HL-60/S4 (cell line): ENCODE measurements at regions not wholly inside any gene's neighbourhood (a gene's known extent, or its start where the extent isn't known, plus 50 kb on each side); places are given as distances from the start of the nearest gene placed in this dataset.
"Not testable (repeated sequence)": the region's sequence is repeated elsewhere in the genome, so short reads cannot be mapped to it uniquely, and the experiment has no call there.

Source experiments
- in situ Hi-C: fragments of 300-500 bp; cut with MboI; formaldehyde crosslinking; loops from 2 replicates; pipeline ENCODE4 v1.14.3; 2022; ENCODE audit warnings: low sequenced_read_pairs

DNA sequence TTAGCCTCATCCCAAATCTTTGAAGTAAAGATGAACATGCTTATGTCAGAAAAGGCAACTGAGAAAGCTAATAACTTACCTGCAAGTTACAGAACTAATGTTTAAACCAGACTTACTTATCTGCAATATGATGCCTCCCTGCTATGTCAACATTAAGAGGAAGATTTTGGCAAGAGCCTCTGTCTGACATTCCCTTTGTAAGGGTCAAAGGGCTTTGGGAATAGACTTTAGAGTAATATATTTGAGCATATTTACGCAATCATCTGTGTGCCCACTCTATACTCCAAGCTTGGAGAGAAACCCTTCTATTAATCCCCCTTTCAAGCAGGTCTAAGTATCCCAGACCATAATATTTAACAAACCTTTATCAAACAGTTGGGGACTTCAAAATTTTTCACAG lies 389.4 kb downstream of the NPIPA8 start:
- in situ Hi-C loops = no loop called here

DNA sequence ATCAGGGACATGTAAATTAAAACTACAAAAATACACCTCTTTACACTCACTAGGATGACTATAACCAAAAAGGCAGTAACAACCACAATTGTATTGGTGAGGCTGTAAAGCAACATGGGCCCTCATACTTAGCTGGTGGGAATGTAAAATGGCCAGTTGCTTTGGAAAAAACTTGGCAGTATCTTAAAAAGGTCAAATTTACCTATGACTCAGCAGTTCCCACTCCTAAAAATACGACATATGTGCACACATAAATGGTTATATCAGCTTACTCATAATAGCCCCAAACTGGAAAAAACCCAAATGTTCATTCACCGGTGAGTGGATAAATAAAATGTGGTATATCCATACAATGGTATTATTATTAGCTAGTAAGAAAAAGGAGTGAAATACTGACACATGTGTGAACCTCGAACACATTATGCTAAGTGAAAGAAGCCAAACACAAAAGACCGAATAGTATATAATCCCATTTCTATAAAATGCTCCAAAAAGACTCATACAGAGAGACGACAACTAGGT lies 391.4 kb downstream of the NPIPA8 start:
- in situ Hi-C loops = no loop called here

DNA sequence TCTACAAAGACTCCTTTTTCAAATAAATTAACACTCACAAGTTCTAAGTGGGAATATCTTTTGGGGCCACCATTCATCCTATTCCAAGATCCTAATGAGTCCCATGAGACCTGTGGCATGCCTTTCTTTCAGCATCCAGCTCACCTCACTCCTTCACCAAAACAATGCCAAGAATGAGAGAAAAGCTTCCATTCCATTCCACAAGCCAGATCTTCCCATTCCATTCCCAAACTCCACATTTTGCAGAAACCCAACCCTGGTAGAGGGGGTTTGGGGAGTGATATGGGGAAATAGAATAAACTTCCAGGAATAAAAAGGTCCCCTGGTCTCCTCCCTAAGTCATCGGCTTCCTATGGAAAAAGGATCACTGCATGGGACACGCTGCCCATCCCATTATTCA lies 392.2 kb downstream of the NPIPA8 start:
- in situ Hi-C loops = no loop called here

DNA sequence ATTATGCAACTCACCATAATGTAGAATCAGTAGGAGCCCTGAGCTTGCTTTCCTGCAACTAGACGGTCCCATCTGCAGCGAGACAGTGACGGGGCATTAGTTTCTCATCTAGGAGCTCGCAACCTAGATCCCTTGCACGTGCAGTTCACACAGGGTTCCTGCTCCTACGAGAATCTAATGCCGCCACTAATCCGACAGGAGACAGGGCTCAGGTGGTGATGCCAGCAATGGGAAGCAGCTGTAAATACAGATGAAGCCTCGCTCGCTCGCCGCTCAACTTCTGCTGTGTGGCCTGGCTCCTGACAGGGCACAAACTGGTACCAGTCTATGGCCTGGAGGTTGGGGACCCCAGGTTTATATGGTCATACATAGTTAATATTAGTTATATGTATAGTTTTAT lies 394.5 kb downstream of the NPIPA8 start:
- in situ Hi-C loops = no loop called here

DNA sequence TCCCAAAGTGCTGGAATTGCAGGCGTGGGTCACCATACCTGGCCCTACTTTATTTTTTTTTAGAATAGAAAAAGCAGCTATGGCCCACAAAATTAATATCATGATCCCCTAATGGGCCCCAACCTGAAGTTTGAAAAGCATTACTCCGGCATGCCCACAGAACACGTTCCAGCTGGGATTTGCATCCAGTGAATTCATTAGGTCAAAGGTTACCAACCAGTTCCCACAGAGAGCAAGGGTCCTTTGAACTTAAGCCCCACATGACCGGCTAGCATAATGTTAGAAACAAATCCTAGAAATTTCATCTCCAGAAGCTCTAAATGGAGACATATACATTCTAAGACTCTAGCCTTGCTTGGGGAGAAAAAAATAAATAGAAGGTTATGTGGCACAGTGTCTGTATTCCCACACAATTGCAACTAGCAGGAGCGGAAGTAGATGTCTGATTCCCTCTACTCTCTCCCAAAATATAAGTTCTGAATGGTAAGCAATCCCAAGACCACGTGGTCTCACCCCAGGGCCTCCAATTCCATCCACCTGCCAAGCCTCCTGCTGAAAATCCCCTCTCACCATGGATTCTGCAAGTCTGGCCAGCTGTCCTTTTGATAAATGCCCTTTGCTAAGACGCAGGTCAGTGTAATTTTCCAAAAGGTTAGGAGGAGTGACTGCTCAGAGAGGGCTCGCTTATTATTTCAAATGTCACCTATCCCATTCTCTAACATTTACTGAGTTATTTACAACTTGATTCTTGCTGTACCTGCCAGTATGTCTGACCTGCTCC lies 395.8 kb downstream of the NPIPA8 start:
- in situ Hi-C loops = no loop called here

DNA sequence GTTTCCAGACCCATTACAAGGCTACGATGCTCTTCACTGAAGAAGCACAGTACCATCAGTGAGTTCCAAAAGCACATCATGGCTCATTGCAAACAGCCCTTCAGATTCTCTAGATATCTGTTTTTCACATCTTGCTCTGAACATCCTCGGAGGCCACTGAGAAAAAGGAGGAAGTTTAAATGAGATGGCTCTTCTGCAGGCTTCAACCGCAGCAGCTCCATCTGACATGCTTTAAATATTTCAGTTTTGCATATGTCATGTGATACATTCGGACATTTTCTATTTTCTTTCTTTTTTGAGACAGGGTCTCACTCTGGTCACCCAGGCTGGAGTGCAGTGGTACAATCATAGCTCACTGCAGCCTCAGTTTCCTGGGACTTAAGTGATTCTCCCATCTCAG lies 396.8 kb downstream of the NPIPA8 start:
- in situ Hi-C loops = no loop called here

DNA sequence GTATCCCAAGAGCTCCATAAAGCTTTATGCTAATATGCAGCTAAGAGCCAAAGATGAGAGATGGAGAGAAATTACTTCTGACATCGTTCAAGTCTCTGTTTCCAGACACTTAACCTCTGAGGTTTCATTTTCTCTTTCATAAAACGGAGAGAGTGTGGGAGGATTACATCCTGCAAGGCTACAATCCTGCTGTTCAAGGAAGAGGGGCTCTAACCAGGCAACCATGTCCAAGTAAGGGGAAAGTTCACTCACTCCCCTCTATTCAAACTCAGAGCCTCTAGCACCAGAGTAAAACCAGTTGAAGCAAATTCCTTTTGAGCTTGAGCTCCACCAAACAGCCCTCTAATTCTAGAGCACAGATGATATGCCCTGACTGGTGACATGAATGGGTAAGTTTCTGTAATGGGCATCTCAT lies 397.4 kb downstream of the NPIPA8 start:
- in situ Hi-C loops = no loop called here

DNA sequence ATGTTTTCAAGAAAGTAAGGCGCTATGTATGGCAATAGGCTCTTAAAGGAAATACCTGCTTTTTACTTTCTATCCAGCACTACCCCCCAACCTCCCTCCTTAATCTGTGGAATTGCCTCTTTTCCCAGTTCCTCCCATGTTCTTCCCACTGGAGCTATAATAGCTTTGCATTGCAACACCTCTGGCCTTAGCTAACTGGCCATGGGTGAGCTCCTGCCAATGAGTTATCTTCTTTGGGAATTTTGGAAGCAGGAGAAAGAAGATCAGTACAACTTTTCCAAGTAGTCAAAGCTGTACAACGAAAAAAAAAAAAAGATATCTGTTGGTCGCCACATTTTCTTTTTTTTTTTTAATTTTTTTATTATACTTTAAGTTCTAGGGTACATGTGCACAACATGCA lies 398.0 kb downstream of the NPIPA8 start:
- in situ Hi-C loops = no loop called here

DNA sequence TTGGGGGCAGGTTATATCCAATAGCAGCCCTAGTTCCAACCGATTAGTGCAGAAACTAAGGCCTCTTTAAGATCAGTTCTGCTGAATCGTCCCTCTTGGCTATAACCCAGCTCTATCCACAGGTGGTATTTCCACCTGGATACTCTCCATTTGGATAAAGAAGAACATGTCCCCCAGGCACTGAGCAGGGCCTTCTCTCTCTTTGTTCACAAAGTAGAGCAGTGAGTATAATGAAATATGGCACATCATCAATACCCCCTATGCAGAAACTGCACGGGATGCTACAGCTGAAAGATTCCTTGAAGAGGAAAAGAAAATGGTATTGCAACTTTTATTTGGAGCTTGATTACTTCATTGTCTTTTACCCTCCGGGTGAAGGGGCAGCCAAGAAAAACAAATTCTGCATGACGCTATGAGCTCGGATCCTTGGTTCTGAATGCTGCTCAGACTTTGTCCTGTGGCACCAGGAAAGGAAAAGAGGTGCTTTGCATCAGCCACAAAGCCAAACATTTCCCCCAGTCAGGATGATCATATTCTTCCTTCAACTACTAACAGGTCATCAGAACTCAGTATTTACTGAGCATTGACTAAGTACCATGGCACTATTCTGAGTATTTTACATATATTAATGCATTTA lies 399.7 kb downstream of the NPIPA8 start:
- in situ Hi-C loops = no loop called here

DNA sequence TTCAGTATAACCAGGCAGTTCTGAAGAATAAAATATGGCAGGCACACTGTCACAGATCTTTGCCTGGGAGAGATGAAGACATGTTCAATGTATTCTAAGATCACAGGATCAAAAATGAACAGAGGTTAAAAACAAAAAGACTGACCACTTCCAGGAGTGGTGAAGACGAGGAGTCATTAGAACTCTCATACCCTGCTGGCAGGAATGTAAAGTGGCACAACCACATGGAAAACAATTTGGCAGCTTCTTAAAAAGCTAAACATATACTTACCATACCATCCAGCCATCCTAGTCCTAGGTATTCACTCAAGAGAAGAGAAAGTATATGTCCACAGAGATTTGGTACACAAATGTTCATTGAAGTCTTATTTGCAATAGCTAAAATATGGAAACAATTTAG lies 406.3 kb downstream of the NPIPA8 start:
- in situ Hi-C loops = no loop called here

DNA sequence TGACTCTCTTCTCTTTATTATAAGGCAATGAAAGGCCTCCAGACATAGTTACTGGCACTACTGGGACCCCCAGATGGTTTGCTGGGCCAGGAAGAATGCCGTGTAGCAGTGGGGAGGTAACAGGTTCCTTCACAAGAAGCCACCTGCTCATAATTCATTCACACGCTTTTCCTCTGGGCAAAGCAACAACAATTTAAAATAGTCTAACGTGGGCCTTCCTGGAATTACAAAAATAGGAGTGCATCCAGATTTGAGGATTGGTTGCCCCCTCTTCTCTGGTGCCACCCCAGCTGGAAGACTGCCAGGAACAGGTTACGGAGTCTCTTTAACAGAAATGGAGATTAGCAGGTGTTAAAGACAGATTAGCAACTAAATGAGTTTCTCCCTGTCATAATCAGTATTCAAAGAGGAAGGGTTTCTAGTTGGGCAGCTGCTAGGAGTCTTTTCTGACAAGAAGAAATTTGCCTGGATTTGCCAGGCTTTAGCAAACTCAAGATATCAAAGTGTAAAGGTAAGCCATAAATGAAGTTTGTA lies 409.6 kb downstream of the NPIPA8 start:
- in situ Hi-C loops = no loop called here

DNA sequence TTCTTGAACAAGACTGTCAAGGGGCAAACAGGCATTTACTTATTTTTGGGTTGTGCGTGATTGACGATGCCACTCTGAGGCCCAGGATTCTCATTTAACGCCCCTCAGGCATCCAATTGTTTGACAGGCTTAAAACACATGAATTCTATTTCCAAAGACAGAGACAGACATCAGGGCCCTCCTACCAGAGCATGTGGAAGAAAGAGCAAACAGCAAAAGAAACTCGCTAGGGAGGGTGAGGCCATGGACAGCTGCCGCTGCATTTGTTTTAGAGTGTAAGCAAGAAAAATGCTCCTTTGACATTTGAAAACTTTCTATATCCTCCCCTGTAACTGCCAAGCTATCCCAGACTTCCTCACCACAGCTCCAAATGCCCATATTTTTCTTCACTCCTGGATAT lies 410.1 kb downstream of the NPIPA8 start:
- in situ Hi-C loops = no loop called here

DNA sequence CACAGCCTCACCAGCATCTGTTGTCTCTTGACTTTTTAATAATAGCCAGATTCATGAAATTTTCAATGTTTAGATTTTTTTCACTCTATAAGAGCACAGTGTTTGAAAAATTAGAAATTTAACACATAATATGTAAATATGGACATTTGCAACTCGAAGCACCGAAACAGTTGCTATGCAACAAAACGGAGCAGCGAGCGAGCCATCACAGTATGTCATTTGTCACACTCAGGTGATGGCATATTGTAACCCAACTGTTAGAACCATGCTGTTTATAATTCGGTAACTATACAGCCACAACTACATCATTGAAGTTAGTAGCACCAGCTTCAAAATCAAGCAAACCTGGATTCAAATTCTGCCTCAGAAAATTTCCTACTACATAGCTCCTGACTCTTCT lies 410.8 kb downstream of the NPIPA8 start:
- in situ Hi-C loops = no loop called here

DNA sequence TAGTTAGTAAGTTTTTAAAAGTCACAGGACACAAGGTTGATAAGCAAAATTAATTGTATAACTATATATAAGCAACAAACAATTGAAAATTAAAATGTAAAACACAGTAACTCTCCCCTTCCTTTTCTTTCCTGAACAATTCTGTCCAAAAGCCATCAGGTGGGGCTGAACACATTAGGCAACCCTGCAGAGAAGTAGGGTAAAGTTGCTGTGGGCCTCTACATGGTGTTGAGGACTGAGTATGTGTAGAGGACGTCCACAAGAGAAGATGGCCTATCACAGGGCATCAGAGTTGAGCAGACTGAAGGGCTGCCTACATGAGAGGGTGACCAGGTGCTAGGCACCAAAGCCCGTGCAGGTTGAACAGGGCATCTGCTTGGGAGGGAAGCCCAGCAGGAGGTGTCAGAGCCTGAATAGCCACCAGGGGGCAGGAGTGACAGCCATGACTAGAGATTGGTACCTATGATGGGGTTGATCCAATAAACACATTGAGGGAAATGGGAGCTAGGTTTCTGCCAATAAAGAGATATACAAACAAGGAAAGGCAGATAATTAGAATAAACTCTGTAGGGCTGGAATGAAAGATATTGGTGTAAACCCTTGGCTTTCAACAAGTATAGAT lies 415.1 kb downstream of the NPIPA8 start:
- in situ Hi-C loops = no loop called here

DNA sequence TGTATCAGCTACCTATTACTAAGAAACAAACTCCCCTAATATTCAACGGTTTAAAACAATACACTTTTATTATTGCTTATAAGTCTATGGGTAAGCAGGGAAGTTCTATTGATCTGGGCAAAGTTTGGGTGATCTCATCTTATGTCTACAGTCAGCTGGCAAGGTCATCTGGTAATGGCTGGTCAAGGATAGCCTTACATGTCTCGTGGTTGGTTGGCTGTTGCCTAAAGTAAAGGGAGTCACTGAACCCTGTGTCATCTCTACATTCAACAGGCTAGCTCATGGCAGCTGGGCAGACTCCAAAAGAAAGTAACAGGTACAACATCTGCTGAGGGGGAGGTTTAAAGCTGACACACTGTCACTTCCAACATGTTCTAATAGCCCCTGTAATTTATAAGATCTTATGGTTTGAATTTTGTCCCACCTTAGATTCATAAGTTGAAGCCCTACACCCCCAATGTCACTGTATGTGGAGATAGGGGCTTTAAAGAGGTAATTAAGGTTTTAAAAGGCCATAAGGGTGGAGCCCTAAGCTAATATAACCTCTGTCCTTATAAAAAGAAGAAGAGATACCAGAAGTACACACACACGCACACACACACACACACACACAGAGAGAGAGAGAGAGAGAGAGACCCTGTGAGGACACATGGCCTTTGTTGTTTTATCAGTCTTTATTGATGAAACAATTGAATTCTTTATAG lies 419.1 kb downstream of the NPIPA8 start:
- in situ Hi-C loops = no loop called here

DNA sequence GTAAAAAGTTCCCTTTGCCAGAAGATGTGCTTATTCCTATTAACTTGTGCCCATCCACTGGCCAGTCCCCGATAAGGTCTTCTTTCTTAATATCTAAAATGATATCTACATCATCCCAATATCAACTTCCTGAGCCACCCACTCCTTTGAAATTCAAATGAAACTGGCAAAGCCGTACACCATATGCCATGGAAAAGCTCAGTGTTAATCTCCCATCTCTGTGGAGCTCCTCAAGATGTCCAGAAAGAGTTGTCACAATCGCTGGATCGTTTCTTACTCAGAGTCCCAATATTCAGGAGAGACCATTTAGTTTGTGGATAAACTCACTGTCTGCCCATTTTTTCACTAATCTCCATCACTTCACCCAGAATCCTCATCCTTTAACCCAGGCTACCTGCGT lies 420.7 kb downstream of the NPIPA8 start:
- in situ Hi-C loops = no loop called here

DNA sequence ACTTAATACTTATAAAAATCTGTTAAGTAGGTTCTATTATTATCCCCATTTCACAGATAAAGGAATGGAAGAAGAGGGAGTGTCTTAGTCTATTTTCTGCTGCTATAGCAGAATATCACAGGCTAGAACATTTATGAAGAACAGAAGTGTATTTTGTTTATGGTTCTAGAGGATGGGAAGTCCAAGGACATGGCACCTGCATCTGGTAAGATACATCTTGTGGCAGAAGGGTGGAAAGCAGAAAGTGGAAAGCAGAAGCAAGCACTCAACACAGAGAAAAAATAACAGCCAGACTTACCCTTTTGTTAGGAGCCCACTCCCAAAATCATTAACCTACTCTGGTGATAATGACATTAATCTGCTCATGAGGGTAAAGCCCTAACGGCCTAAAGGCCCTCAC lies 422.4 kb downstream of the NPIPA8 start:
- in situ Hi-C loops = no loop called here

DNA sequence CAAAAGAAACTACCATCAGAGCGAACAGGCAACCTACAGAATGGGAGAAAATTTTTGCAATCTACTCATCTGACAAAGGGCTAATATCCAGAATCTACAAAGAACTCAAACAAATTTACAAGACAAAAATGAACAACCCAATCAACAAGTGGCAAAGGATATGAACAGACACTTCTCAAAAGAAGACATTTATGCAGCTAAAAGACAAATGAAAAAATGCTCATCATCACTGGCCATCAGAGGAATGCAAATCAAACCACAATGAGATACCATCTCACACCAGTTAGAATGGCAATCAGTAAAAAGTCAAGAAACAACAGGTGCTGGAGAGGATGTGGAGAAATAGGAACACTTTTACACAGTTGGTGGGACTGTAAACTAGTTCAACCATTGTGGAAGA lies 425.0 kb downstream of the NPIPA8 start:
- in situ Hi-C loops = not testable (repeated sequence)

DNA sequence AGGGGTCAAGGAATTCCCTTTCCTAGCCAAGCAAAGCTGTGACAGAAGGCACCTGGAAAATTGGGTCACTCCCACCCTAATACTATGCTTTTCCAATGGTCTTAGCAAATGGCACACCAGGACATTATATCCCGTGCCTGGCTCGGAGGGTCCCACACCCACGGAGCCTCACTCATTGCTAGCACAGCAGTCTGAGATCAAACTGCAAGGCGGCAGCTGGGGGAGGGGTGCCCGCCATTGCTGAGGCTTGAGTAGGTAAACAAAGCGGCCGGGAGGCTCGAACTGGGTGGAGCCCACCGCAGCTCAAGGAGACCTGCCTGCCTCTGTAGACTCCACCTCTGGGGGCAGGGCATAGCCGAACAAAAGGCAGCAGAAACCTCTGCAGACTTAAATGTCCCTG lies 429.9 kb downstream of the NPIPA8 start:
- in situ Hi-C loops = not testable (repeated sequence)

DNA sequence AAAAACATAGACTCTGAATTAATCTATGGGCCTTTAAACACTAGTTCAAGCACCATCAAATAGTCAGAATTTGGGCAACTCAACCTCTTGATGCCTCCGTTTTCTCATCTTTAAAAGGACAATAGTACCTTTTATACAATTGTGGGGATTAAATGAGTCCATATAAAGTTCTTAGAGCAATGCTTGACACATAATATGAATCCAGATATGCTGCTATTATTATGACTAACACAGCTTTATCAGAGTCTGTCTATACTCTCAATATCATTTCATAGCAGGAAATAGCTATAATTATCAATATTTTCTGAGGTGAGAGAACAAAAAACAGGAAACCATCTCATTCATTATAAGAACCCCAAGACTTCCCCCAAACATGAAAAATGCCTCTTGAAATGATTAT lies 430.5 kb upstream of the XYLT1 start:
- in situ Hi-C loops = no loop called here

DNA sequence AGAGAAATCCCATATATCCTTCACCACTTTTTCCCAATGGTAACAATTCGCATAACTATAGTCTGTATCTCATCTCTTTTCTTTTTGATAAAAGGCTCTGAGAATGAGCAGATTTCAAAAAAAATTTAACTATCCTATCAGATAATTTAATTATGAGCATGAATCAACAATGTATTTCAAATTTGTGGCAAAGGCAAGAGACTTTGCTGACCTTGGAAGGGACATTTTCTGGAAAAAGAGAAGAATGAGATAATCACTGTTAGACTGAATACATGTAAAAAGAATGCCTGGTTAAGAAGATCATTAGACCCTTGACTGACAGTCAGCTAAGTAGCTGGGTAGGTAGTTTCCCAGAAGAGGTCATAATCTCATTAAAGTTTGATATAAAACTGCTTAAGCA lies 428.4 kb upstream of the XYLT1 start:
- in situ Hi-C loops = no loop called here
